WTC11 (cell line): ENCODE measurements at regions not wholly inside any gene's neighbourhood (a gene's known extent, or its start where the extent isn't known, plus 50 kb on each side); places are given as distances from the start of the nearest gene placed in this dataset.

Source experiments
- ATAC-seq: fragments of 200-7000 bp; cut with Tn5 transposase; 2 replicates; pipeline ENCODE4 v1.10.0; 2021; ENCODE audit warnings: mild to moderate bottlenecking, moderate library complexity
- CTCF ChIA-PET: fragments of 300-600 bp; sonication (Branson Sonifier 250); formaldehyde crosslinking; loops from one replicate; lab custom pipeline; 2021; ENCODE audit warnings: antibody characterized with exemption; lab: Charles Lee
- POLR2A ChIA-PET: fragments of 350-600 bp; sonication (Branson Sonifier 250); formaldehyde crosslinking; loops from one replicate; lab custom pipeline; 2021; ENCODE audit warnings: antibody characterized with exemption; lab: Charles Lee
- DNase-seq: peaks from one replicate; pipeline ENCODE4 v3.0.0; 2021; ENCODE audit warnings: low spot score
- H3K27ac Mint-ChIP-seq: 2 replicates; pipeline ENCODE4 v1.8.0; 2021; ENCODE audit warnings: mixed read lengths
- H3K27me3 Mint-ChIP-seq: 2 replicates; pipeline ENCODE4 v1.8.0; 2021; ENCODE audit warnings: low read depth, mild to moderate bottlenecking, moderate library complexity, mixed read lengths
- H3K36me3 Mint-ChIP-seq: 2 replicates; pipeline ENCODE4 v1.8.0; 2021; ENCODE audit warnings: mixed read lengths
- H3K4me1 Mint-ChIP-seq: 2 replicates; pipeline ENCODE4 v1.8.0; 2022; ENCODE audit warnings: mixed read lengths
- H3K4me3 Mint-ChIP-seq: 2 replicates; pipeline ENCODE4 v1.8.0; 2021; ENCODE audit warnings: mild to moderate bottlenecking, moderate library complexity, mixed read lengths
- H3K9me3 Mint-ChIP-seq: 2 replicates; pipeline ENCODE4 v1.8.0; 2021; ENCODE audit warnings: mixed read lengths
- AR ChIP-seq: fragments of 250-450 bp; sonication (Bioruptor Pico); IDR thresholded peaks from 2 replicates; pipeline ENCODE4 v1.9.0; 2021; ENCODE audit warnings: mild to moderate bottlenecking
- ATF1 ChIP-seq: sonication (generic); formaldehyde crosslinking; IDR thresholded peaks from 2 replicates; pipeline ENCODE4 v1.8.1; 2023; ENCODE audit warnings: mild to moderate bottlenecking, moderate library complexity, missing genetic modification reagents
- ATF6 ChIP-seq: sonication (generic); formaldehyde crosslinking; IDR thresholded peaks from 2 replicates; pipeline ENCODE4 v1.8.1; 2023; ENCODE audit warnings: mild to moderate bottlenecking, missing genetic modification reagents
- E2F1 ChIP-seq: sonication (generic); formaldehyde crosslinking; IDR thresholded peaks from 2 replicates; pipeline ENCODE4 v1.8.0; 2022; ENCODE audit warnings: mild to moderate bottlenecking, missing genetic modification reagents
- E2F4 ChIP-seq: sonication (generic); formaldehyde crosslinking; IDR thresholded peaks from 2 replicates; pipeline ENCODE4 v1.8.1; 2022; ENCODE audit warnings: low read depth, mild to moderate bottlenecking, moderate library complexity, missing genetic modification reagents, borderline replicate concordance
- ELF4 ChIP-seq: sonication (generic); formaldehyde crosslinking; IDR thresholded peaks from 2 replicates; pipeline ENCODE4 v1.8.1; 2022; ENCODE audit warnings: low read depth, mild to moderate bottlenecking, moderate library complexity, missing genetic modification reagents
- GABPB1 ChIP-seq: sonication (generic); formaldehyde crosslinking; IDR thresholded peaks from 2 replicates; pipeline ENCODE4 v1.8.1; 2023; ENCODE audit warnings: mild to moderate bottlenecking, missing genetic modification reagents
- GTF2I ChIP-seq: fragments of 250-450 bp; sonication (Bioruptor Pico); conservative IDR thresholded peaks from 2 replicates; pipeline ENCODE4 v1.4.0; 2021; ENCODE audit warnings: mild to moderate bottlenecking
- IRF1 ChIP-seq: sonication (generic); formaldehyde crosslinking; IDR thresholded peaks from 2 replicates; pipeline ENCODE4 v1.8.0; 2023; ENCODE audit warnings: missing genetic modification reagents
- JUN ChIP-seq: sonication (generic); formaldehyde crosslinking; IDR thresholded peaks from 2 replicates; pipeline ENCODE4 v1.8.0; 2023; ENCODE audit warnings: mild to moderate bottlenecking, missing genetic modification reagents
- MAX ChIP-seq: sonication (generic); formaldehyde crosslinking; IDR thresholded peaks from 2 replicates; pipeline ENCODE4 v1.8.0; 2022; ENCODE audit warnings: mild to moderate bottlenecking, missing genetic modification reagents
- NFATC4 ChIP-seq: fragments of 250-450 bp; sonication (Bioruptor Pico); IDR thresholded peaks from 2 replicates; pipeline ENCODE4 v1.9.0; 2021; ENCODE audit warnings: mild to moderate bottlenecking
- NFYB ChIP-seq: sonication (generic); formaldehyde crosslinking; conservative IDR thresholded peaks from 2 replicates; pipeline ENCODE4 v1.8.0; 2022; ENCODE audit warnings: low read depth, missing genetic modification reagents
- OVOL2 ChIP-seq: fragments of 250-450 bp; sonication (Bioruptor Pico); IDR thresholded peaks from 2 replicates; pipeline ENCODE4 v1.9.0; 2021; ENCODE audit warnings: mild to moderate bottlenecking, borderline replicate concordance
- SMAD3 ChIP-seq: sonication (generic); formaldehyde crosslinking; IDR thresholded peaks from 2 replicates; pipeline ENCODE4 v1.8.0; 2022; ENCODE audit warnings: missing genetic modification reagents, mild to moderate bottlenecking, borderline replicate concordance
- SMAD4 ChIP-seq: sonication (generic); formaldehyde crosslinking; IDR thresholded peaks from 2 replicates; pipeline ENCODE4 v1.8.0; 2022; ENCODE audit warnings: mild to moderate bottlenecking, missing genetic modification reagents
- SP1 ChIP-seq: sonication (generic); formaldehyde crosslinking; conservative IDR thresholded peaks from 2 replicates; pipeline ENCODE4 v1.8.1; 2022; ENCODE audit warnings: missing genetic modification reagents
- ZNF263 ChIP-seq: sonication (generic); formaldehyde crosslinking; IDR thresholded peaks from 2 replicates; pipeline ENCODE4 v1.8.1; 2022; ENCODE audit warnings: low read depth, mild to moderate bottlenecking, moderate library complexity, missing genetic modification reagents
- ZNF425 ChIP-seq: fragments of 250-450 bp; sonication (Bioruptor Pico); conservative IDR thresholded peaks from 2 replicates; pipeline ENCODE4 v1.9.0; 2021; ENCODE audit warnings: mild to moderate bottlenecking

GRCh38 chr5:125461641-125462072, 715.2 kb upstream of the ZNF608 start (continued):
- TF ChIP-seq GABPB1 (CRISPR knock-in tag) (no peak), GTF2I (CRISPR knock-in tag) (no peak), ELF4 (CRISPR knock-in tag) (no peak), SMAD4 (CRISPR knock-in tag) (no peak), ZNF263 (CRISPR knock-in tag) (no peak)

GRCh38 chr5:125463466-125464092, 717.1 kb upstream of the ZNF608 start:
- CTCF ChIA-PET, result no interaction called here
- peaks cover 9% of the 10 kb centered on the region for H3K4me1 Mint-ChIP-seq
- H3K9me3 Mint-ChIP-seq, result peaks cover 13% of the 10 kb centered on the region
- POLR2A ChIA-PET, result no interaction called here
- H3K4me3 Mint-ChIP-seq, result no peak overlapping the region
- no peak overlapping the region for H3K27ac Mint-ChIP-seq
- no peaks in the 10 kb centered on the region for H3K27me3 Mint-ChIP-seq
- ATAC-seq (no peak), DNase-seq (no peak)
- H3K36me3 Mint-ChIP-seq, result no peaks in the 10 kb centered on the region; the same call in none of the 2 replicates
- no peak for TF ChIP-seq OVOL2 (CRISPR knock-in tag)
- TF ChIP-seq NFATC4, result no peak
- no peak for TF ChIP-seq IRF1 (CRISPR knock-in tag)
- TF ChIP-seq SMAD3 (CRISPR knock-in tag), result no peak
- no peak for TF ChIP-seq JUN (CRISPR knock-in tag)
- TF ChIP-seq ZNF425 (CRISPR knock-in tag), result no peak
- no peak for TF ChIP-seq SP1 (CRISPR knock-in tag)
- TF ChIP-seq NFYB (CRISPR knock-in tag), result no peak
- TF ChIP-seq AR, result no peak
- no peak for TF ChIP-seq MAX
- no peak for TF ChIP-seq E2F4
- no peak for TF ChIP-seq ZNF263 (CRISPR knock-in tag)
- TF ChIP-seq E2F1, result no peak
- no peak for TF ChIP-seq ATF6 (CRISPR knock-in tag)
- no peak for TF ChIP-seq ATF1 (CRISPR knock-in tag)
- TF ChIP-seq, all 79 proteins: peak for 0
